GM19324 (cell line): ENCODE measurements at regions not wholly inside any gene's neighbourhood (a gene's known extent, or its start where the extent isn't known, plus 50 kb on each side); places are given as distances from the start of the nearest gene placed in this dataset.
"Not testable (repeated sequence)": the region's sequence is repeated elsewhere in the genome, so short reads cannot be mapped to it uniquely, and the experiment has no call there.

Experiments used
- ATAC-seq: cut with Tn5 transposase; IDR thresholded peaks from one replicate; pipeline ENCODE4 v1.9.1; 2021; ENCODE audit warnings: mild to moderate bottlenecking, moderate library complexity; ENCODE audit not compliant: unreplicated experiment, low FRiP score

- ATAC-seq, result no peak
Measured at GRCh38 chr5:166088389-166089039, 2202.9 kb upstream of the WWC1 start.

GRCh38 chr5:166091931-166092330, 2199.5 kb upstream of the WWC1 start:
- ATAC-seq, result no peak

- no peak for ATAC-seq
Measured at GRCh38 chr5:166093312-166093711, 2198.1 kb upstream of the WWC1 start.

DNA sequence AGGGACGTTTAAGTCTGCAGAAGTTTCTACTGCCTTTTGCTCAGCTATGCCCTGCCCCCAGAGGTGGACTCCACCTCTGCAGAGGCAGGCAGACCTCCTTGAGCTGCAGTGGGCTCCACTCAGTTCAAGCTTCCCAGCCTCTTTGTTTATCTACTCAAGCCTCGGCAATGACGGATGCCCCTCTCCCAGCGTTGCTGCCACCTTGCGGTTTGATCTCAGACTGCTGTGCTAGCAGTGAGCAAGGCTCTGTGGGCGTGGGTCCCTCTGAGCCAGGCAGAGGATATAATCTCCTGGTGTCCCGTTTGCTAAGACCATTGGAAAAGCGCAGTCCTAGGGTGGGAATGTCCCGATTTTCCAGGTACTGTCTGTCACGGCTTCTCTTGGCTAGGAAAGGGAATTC, 2188.5 kb upstream of the WWC1 start:
- ATAC-seq, result no peak

DNA sequence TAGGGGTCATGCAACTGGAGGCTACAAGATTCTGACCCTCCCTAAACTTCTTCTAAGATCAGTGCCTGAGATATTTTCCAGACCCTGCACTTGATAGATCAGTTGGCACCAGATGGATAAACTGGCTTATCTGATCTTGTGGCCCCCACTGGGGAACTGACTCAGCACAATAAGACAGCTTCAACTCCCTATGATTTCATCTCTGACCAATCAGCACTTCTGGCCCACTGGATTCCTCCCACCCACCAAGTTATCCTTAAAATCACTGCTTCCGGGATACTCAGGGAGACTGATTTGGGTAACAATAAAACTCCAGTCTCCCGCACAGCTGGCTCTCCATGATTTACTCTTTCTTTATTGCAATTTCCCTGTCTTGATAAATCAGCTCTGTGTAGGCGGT, 2180.4 kb upstream of the WWC1 start:
- ATAC-seq, result no peak

DNA sequence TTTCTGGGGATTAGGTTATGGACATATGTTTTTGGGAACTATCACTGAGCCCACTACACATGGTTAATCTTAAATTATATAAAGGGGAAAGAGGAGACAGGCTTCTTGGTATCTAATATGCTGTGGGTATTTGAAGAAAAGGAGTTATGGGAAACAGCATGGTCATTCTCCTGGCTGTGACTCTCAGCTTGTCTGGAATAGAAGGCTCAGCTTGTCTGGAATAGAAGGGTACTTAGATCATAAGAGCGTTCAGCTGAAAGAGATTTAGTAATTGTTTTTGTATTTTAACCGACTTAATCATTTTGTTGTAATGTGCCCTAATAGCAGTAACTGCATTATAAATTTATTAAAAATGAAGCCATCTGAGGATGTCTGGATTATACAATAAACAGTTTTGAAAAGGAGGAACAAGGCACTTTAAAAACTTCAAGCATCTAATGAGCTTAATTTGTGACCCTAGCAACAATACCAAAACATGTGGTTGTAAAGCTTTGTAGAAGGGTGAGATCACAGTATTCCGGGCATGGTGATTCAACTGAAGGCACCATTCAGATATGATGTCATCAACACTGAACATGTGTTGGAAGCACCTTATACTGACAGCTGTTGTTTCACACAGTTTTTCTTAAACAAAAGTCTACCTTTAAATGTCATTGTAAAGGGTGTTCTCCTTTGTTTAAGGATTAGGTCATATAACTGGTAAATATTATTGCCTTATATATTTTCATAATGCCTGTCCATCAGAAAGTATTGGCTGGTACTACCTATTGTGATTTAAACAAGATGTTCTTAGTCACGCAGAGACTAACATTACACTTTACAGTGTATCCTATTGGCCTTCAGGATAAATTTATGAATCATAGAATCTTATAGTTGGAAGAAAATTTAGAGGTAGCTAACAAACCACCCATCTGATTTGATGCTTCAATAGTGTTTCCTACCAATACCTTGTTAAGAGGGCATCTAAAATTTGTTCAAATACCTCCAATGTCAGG, 2174.1 kb upstream of the WWC1 start:
- ATAC-seq, result no peak

- ATAC-seq, result no peak
Measured at GRCh38 chr5:166119506-166119905, 2171.9 kb upstream of the WWC1 start.

DNA sequence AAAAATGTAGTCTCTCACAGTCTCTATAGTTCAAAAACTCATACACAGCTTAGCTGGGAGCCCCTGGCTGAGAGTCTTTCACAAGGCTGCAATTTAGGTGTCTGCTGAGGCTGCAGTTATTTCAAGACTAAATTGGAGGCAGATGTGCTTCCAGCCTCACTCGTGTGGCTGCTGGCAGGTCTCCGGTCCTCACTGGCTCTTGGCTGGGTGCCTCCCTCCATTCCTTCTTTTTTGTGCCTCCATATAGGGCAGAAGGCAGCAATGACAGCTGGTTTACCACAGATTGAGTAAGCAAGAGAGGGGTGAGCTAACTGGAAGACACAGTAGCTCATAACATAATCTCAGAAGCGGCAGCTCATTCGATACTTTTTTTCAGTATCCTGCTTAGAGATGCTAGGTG, 2167.7 kb upstream of the WWC1 start:
- ATAC-seq, result no peak

DNA sequence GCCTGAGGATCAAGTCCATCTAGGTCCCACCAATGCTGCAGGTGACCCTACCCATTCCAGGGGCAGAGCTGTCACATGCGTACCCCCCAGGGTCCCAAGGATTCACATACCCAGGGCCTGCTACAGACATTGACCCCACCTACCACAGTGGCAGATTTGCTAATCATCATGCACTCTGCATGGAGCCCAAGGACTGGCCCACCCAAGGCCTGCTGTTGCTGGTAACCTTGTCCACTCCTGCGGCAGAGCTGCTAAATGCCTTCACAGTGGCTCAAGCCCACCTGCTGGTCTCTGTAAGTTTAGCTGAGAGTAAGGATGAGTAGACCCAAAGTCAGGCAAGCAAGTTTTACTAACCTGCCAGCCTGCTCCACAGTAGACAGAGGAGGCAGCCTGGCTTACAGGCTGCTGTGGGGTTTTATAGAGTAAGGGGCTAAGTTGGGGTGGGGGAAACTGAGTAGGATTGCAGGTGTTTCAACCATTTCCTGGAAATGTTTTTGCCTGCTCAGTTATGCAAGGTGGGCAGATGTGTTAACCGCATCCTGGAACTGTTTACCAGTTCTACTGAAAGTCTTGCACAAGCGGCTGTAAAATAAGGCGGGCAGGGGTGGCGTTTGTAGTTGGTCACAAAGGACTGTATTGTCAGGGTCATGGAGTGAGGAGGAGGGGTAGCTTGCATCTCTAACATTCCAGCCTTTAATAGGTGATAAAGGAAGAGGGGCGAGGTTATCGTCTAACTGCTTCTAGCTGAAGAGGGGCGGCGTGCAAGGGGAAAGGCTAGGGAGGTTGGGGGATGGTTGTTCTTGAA, 2163.5 kb upstream of the WWC1 start:
- ATAC-seq, result no peak

DNA sequence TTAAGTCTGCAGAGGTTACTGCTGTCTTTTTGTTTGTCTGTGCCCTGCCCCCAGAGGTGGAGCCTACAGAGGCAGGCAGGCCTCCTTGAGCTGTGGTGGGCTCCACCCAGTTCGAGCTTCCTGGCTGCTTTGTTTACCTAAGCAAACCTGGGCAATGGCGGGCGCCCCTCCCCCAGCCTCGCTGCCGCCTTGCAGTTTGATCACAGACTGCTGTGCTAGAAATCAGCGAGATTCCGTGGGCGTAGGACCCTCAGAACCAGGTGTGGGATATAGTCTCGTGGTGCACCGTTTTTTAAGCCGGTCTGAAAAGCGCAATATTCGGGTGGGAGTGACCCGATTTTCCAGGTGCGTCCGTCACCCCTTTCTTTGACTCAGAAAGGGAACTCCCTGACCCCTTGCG, 2146.3 kb upstream of the WWC1 start:
- ATAC-seq, result not testable (repeated sequence)

GRCh38 chr5:166163996-166164610, 2127.3 kb upstream of the WWC1 start:
- ATAC-seq, result no peak

DNA sequence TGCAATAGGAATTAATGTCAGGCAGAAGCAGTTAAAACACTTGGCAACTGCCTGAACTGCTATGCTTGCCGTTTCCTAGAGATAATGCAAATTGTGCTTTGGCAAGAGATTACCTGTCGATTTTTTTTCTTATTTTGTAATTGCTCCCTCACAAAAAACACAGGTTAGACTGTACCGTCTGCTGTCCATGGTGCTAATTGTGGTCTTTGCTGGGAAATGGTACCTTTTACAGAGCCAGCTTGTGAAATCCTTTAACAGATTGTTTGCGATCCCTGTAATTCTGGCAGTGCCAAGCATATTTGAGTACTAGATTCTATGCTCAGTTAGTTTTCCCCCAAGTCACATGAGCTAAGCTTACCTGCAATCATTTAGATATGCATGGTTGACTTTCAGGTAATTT, 2125.8 kb upstream of the WWC1 start:
- ATAC-seq, result no peak

GRCh38 chr5:166166071-166166470, 2125.4 kb upstream of the WWC1 start:
- no peak for ATAC-seq

- ATAC-seq, result no peak
Measured at GRCh38 chr5:166172597-166172996, 2118.8 kb upstream of the WWC1 start.

GRCh38 chr5:166178411-166179080, 2112.9 kb upstream of the WWC1 start:
- ATAC-seq, result no peak

DNA sequence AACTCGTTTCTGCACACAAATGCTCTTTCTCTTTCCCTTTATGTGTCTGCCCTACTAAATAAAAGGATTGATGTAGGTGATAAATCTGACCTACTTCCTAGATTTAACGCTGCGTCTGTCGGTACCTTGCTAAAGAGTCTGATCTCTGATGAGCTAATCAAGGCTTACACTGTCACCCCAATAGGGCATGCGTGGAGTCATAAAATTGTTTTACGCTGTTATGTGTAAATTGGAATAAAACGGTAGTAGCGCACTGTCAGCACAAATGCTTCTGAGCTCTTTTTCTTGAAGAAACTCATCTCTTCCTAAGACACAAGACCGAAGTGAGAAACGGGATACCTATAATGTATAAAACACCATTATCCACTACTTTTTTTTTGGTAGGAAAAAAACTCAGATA, 2106.3 kb upstream of the WWC1 start:
- no peak for ATAC-seq

GRCh38 chr5:166188501-166189325, 2102.7 kb upstream of the WWC1 start:
- no peak for ATAC-seq

DNA sequence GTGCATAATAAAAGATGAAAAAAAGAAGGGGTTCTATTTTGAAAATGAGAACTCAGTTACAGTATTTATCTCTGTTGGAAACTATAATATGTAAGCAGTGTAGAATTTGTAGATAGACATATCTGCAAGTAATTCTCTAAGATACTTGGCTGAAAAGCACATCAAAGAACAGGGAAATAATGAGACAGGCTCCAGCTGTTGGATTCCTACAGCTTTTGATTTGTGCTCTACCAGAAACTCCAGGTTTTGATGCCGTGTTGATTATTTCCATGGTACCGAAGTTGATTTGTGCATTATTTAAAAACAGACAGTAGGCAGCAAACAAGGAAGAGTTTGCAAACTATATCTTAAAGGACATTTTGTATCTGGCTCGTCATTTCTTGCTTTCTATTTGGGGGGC, 2098.7 kb upstream of the WWC1 start:
- no peak for ATAC-seq

GRCh38 chr5:166195981-166196380, 2095.5 kb upstream of the WWC1 start:
- no peak for ATAC-seq
